GM23338 (cell line): ENCODE measurements at regions not wholly inside any gene's neighbourhood (a gene's known extent, or its start where the extent isn't known, plus 50 kb on each side); places are given as distances from the start of the nearest gene placed in this dataset.

Experiments
- CREB1 ChIP-seq: fragments of 250-450 bp; sonication (Bioruptor Pico); IDR thresholded peaks from 2 replicates; pipeline ENCODE4 v1.5.0; 2020; ENCODE audit warnings: low read depth, mild to moderate bottlenecking, moderate library complexity
- ETS1 ChIP-seq: IDR thresholded peaks from 2 replicates; pipeline ENCODE4 v1.6.1; 2016; ENCODE audit warnings: antibody characterized with exemption
- EZH2 ChIP-seq: fragments of 200-600 bp; sonication (generic); IDR thresholded peaks from one replicate; pipeline ENCODE4 v1.8.0; 2017; ENCODE audit warnings: antibody characterized with exemption, mild to moderate bottlenecking, low read depth; ENCODE audit not compliant: unreplicated experiment
- EZH2phosphoT487 ChIP-seq: fragments of 200-600 bp; sonication (generic); IDR thresholded peaks from one replicate; pipeline ENCODE4 v1.8.1; 2018; ENCODE audit warnings: antibody characterized with exemption; ENCODE audit not compliant: unreplicated experiment
- JUNB ChIP-seq: IDR thresholded peaks from one replicate; pipeline ENCODE4 v1.6.1; 2016; ENCODE audit warnings: antibody characterized with exemption; ENCODE audit not compliant: unreplicated experiment
- NANOG ChIP-seq: IDR thresholded peaks from 2 replicates; pipeline ENCODE4 v1.6.1; 2016; ENCODE audit warnings: antibody characterized with exemption, borderline replicate concordance
- POLR2AphosphoS5 ChIP-seq: IDR thresholded peaks from 2 replicates; pipeline ENCODE4 v1.6.1; 2016; ENCODE audit warnings: antibody characterized with exemption, low read depth
- REST ChIP-seq: IDR thresholded peaks from one replicate; pipeline ENCODE4 v1.6.1; 2018; ENCODE audit warnings: antibody characterized with exemption; ENCODE audit not compliant: unreplicated experiment
- ZNF331 ChIP-seq: fragments of 250-450 bp; sonication (Bioruptor Pico); IDR thresholded peaks from 2 replicates; pipeline ENCODE4 v1.5.0; 2020; ENCODE audit warnings: low read depth, mild to moderate bottlenecking, moderate library complexity
- TF ChIP-seq, protein P1 (sequence below), 2 experiments: fragments of 200-600 bp in 1 of 2; sonication (generic) in 1 of 2; conservative IDR thresholded peaks; 2 replicates each; pipeline versions ENCODE4 v1.5.1 to v1.6.1; 2016 to 2017; ENCODE audit warnings: antibody characterized with exemption in 2 of 2, low read depth in 2 of 2, mild to moderate bottlenecking in 2 of 2, moderate library complexity in 1 of 2

GRCh38 chr20:51198876-51199523, 176.1 kb upstream of the KCNG1 start:
- TF ChIP-seq POLR2AphosphoS5 (no peak), EZH2 (no peak), ETS1 (no peak), ZNF331 (CRISPR knock-in tag) (no peak), CREB1 (CRISPR knock-in tag) (no peak), EZH2phosphoT487 (no peak), REST (no peak), JUNB (no peak), NANOG (no peak)
- TF ChIP-seq, protein P1, sequence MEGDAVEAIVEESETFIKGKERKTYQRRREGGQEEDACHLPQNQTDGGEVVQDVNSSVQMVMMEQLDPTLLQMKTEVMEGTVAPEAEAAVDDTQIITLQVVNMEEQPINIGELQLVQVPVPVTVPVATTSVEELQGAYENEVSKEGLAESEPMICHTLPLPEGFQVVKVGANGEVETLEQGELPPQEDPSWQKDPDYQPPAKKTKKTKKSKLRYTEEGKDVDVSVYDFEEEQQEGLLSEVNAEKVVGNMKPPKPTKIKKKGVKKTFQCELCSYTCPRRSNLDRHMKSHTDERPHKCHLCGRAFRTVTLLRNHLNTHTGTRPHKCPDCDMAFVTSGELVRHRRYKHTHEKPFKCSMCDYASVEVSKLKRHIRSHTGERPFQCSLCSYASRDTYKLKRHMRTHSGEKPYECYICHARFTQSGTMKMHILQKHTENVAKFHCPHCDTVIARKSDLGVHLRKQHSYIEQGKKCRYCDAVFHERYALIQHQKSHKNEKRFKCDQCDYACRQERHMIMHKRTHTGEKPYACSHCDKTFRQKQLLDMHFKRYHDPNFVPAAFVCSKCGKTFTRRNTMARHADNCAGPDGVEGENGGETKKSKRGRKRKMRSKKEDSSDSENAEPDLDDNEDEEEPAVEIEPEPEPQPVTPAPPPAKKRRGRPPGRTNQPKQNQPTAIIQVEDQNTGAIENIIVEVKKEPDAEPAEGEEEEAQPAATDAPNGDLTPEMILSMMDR (conservative IDR thresholded peaks at IDR 0.05; ENCODE audit: low read depth in 2 of 2) = no peak
